Esophagus squamous epithelium (tissue), 5 donors: ENCODE measurements at regions not wholly inside any gene's neighbourhood (a gene's known extent, or its start where the extent isn't known, plus 50 kb on each side); places are given as distances from the start of the nearest gene placed in this dataset.

ENCODE experiments used
- DNase-seq: peaks from one replicate; lab custom pipeline; 2025; lab: John Stamatoyannopoulos, UW
- H3K27ac ChIP-seq, 4 donors: fragments of 200-600 bp; sonication (generic); one replicate each; pipeline ENCODE4 v1.5.1; 2016 to 2019; ENCODE audit warnings: mild to moderate bottlenecking in 1 of 4
- H3K27me3 ChIP-seq, 4 donors: fragments of 200-600 bp; sonication (generic); 1 replicate in 3 of 4; 2 replicates in 1 of 4; pipeline versions ENCODE4 v1.5.1 to v1.6.0; 2017 to 2021; ENCODE audit warnings: antibody characterized with exemption in 1 of 4
- H3K36me3 ChIP-seq, 3 donors: fragments of 200-600 bp; sonication (generic); one replicate each; pipeline ENCODE4 v1.5.1; 2016 to 2019
- H3K4me1 ChIP-seq, 3 donors: fragments of 200-600 bp; sonication (generic); one replicate each; pipeline ENCODE4 v1.5.1; 2017 to 2019
- H3K4me3 ChIP-seq, 4 donors: fragments of 200-600 bp; sonication (generic); 1 replicate in 3 of 4; 2 replicates in 1 of 4; pipeline ENCODE4 v1.5.1; 2016 to 2019; ENCODE audit warnings: mild to moderate bottlenecking in 2 of 4, moderate library complexity in 1 of 4
- H3K9me3 ChIP-seq, 3 donors: fragments of 200-600 bp; sonication (generic); one replicate each; pipeline ENCODE4 v1.5.1; 2016 to 2019
- POLR2A ChIP-seq, 4 donors: fragments of 450-650 bp; IDR thresholded peaks; one replicate each; pipeline ENCODE4 v1.6.1; 2017; ENCODE audit warnings: antibody characterized with exemption in 4 of 4, mild to moderate bottlenecking in 4 of 4, moderate library complexity in 3 of 4
- WGBS, 2 donors: methylation state at CpG; one replicate each; pipeline ENCODE4 v1.1.5; 2018; 5-methylcytosine and 5-hydroxymethylcytosine counted together
- intact Hi-C: fragments of 100-400 bp; cut with DNase I; formaldehyde crosslinking; loops from one replicate; pipeline ENCODE4 v1.15.0; 2022
- TF ChIP-seq, protein P1 (sequence below), 6 experiments: fragments of 450-650 bp in 4 of 6; fragments of 200-600 bp in 2 of 6; sonication (generic) in 2 of 6; IDR thresholded peaks; one replicate each; pipeline ENCODE4 v1.5.1; 2016 to 2019; ENCODE audit warnings: antibody characterized with exemption in 6 of 6, mild to moderate bottlenecking in 4 of 6, moderate library complexity in 4 of 6
- donor health status: DM: yes; HTN: yes; CAD: no.

GRCh38 chr10:83375274-83375673, 764.0 kb upstream of the GHITM start:
- DNase-seq: no peak
- Histone ChIP-seq H3K4me3 (no peak overlapping the region), H3K27me3 (no peaks in the 10 kb centered on the region), H3K36me3 (no peaks in the 10 kb centered on the region), H3K27ac (no peak overlapping the region), H3K9me3 (no peaks in the 10 kb centered on the region), H3K4me1 (no peaks in the 10 kb centered on the region)
- 32 to 33% methylated on average over 2 of the region's 2 CpGs for WGBS, 2 donors
- TF ChIP-seq, protein P1, sequence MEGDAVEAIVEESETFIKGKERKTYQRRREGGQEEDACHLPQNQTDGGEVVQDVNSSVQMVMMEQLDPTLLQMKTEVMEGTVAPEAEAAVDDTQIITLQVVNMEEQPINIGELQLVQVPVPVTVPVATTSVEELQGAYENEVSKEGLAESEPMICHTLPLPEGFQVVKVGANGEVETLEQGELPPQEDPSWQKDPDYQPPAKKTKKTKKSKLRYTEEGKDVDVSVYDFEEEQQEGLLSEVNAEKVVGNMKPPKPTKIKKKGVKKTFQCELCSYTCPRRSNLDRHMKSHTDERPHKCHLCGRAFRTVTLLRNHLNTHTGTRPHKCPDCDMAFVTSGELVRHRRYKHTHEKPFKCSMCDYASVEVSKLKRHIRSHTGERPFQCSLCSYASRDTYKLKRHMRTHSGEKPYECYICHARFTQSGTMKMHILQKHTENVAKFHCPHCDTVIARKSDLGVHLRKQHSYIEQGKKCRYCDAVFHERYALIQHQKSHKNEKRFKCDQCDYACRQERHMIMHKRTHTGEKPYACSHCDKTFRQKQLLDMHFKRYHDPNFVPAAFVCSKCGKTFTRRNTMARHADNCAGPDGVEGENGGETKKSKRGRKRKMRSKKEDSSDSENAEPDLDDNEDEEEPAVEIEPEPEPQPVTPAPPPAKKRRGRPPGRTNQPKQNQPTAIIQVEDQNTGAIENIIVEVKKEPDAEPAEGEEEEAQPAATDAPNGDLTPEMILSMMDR (IDR thresholded peaks at IDR 0.05): no peak
- no peak for TF ChIP-seq POLR2A (IDR thresholded peaks at IDR 0.05)
- intact Hi-C loops: loop anchor here (10.0 kb wide), 1 partner anchor 990 kb away; no protein-coding TSS in a partner anchor

DNA sequence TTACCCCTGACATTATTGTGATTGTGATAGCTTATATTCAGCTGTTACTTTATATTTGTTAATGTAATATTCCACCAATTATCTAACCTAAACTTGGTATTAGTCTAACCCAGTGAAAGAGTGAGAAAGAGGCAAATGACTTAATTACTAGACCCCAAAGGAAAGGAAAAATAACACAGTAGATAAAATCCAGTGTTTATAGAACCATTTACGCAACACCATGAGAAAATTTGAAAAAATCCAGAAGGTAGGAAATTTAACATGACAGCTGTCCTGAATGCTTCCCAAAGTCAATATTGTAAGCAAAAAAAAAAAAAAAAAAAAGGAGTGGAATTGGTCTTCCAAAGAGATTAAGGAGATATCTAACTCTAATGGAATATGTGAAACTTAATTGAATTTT, 741.5 kb upstream of the GHITM start:
- Histone ChIP-seq H3K4me1 (no peaks in the 10 kb centered on the region), H3K27ac (no peak overlapping the region), H3K9me3 (no peaks in the 10 kb centered on the region), H3K27me3 (no peaks in the 10 kb centered on the region), H3K36me3 (no peaks in the 10 kb centered on the region), H3K4me3 (no peak overlapping the region)
- DNase-seq: no peak
- TF ChIP-seq, protein P1 (IDR thresholded peaks at IDR 0.05): no peak
- no peak for TF ChIP-seq POLR2A (IDR thresholded peaks at IDR 0.05)
- intact Hi-C loops: no loop called here
- 89 to 94% methylated on average over 1 of the region's 1 CpG for WGBS, 2 donors

- TF ChIP-seq, protein P1 (IDR thresholded peaks at IDR 0.05): no peak
- TF ChIP-seq POLR2A (IDR thresholded peaks at IDR 0.05): no peak
- intact Hi-C loops: no loop called here
- Histone ChIP-seq H3K27ac (no peak overlapping the region), H3K4me3 (no peak overlapping the region), H3K4me1 (no peaks in the 10 kb centered on the region), H3K27me3 (no peaks in the 10 kb centered on the region), H3K36me3 (no peaks in the 10 kb centered on the region), H3K9me3 (no peaks in the 10 kb centered on the region)
- WGBS, 2 donors: 66 to 78% methylated on average over 2 of the region's 2 CpGs
- DNase-seq: no peak
Measured at GRCh38 chr10:83410570-83410969, 728.7 kb upstream of the GHITM start.

- TF ChIP-seq, protein P1 (IDR thresholded peaks at IDR 0.05): no peak
- no peak for TF ChIP-seq POLR2A (IDR thresholded peaks at IDR 0.05)
- DNase-seq: no peak
- H3K27ac ChIP-seq: no peak overlapping the region
- H3K9me3 ChIP-seq: no peaks in the 10 kb centered on the region
- H3K36me3 ChIP-seq: no peaks in the 10 kb centered on the region
- no peaks in the 10 kb centered on the region for H3K27me3 ChIP-seq
- no peaks in the 10 kb centered on the region for H3K4me1 ChIP-seq
- WGBS, 2 donors: 56 to 60% methylated on average over 2 of the region's 2 CpGs
- intact Hi-C loops: no loop called here
- no peak overlapping the region for H3K4me3 ChIP-seq
Measured at GRCh38 chr10:83425306-83425705, 714.0 kb upstream of the GHITM start.

DNA sequence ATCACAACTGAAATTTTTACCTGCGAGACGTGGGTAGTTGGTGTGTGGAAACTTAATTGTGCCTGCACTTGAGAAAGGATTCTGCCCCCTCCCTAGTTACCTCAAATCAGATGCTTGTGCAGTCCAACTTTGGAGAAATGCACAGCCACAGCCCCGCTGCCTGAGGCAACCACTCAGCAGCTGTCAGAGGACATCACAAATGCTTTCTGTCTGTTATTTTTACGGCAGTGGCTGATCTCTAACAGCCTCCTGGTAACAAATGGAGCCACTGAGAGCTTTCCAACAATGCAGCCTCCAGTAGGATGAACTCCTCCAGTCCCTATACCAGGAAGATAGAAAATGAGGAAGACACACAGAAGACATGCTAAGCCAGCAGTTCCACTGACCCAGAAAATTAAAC, 712.2 kb upstream of the GHITM start:
- Histone ChIP-seq H3K36me3 (no peaks in the 10 kb centered on the region), H3K4me3 (no peak overlapping the region), H3K9me3 (no peaks in the 10 kb centered on the region), H3K27me3 (no peaks in the 10 kb centered on the region), H3K4me1 (no peaks in the 10 kb centered on the region), H3K27ac (no peak overlapping the region)
- intact Hi-C loops: no loop called here
- WGBS, 2 donors: 45 to 59% methylated on average over 3 to 4 of the region's 4 CpGs
- no peak for TF ChIP-seq POLR2A (IDR thresholded peaks at IDR 0.05)
- TF ChIP-seq, protein P1 (IDR thresholded peaks at IDR 0.05): no peak
- no peak for DNase-seq
